ENCODE measurements at regions not wholly inside any gene's neighbourhood (a gene's known extent, or its start where the extent isn't known, plus 50 kb on each side); places are given as distances from the start of the nearest gene placed in this dataset.

- TF ChIP-seq CTCF (IDR thresholded peaks at IDR 0.05 in 8 of 11, conservative IDR thresholded peaks at IDR 0.05 in 3 of 11) (no peak), POLR2A (IDR thresholded peaks at IDR 0.05) (no peak), POLR2AphosphoS5 (IDR thresholded peaks at IDR 0.05) (no peak)
Observed at GRCh38 chrY:8553614-8554013, 783.6 kb upstream of the TSPY4 start.

All from spleen (tissue), 7 donors.